Lung (tissue), 11 donors: ENCODE measurements at regions not wholly inside any gene's neighbourhood (a gene's known extent, or its start where the extent isn't known, plus 50 kb on each side); places are given as distances from the start of the nearest gene placed in this dataset.

ENCODE experiments used
- ATAC-seq: fragments of 200-7000 bp; cut with Tn5 transposase; one replicate; pipeline ENCODE4 v1.9.1; 2020; ENCODE audit warnings: moderate number of reproducible peaks; ENCODE audit not compliant: insufficient read depth, low FRiP score
- DNase-seq, 3 donors: peaks; one replicate each; pipeline ENCODE4 v3.0.0-alpha.2; 2013 to 2017
- H3K27ac ChIP-seq, 2 donors: one replicate each; pipeline ENCODE4 v1.5.1; 2013; ENCODE audit warnings: mild to moderate bottlenecking in 2 of 2, moderate library complexity in 2 of 2, control low read depth in 1 of 2, inconsistent platforms in 1 of 2, low read depth in 1 of 2, low read length in 1 of 2
- H3K27me3 ChIP-seq, 3 donors: one replicate each; pipeline ENCODE4 v1.5.1; 2013; ENCODE audit warnings: low read length in 2 of 3; ENCODE audit not compliant: control insufficient read depth in 3 of 3, insufficient read depth in 3 of 3
- H3K36me3 ChIP-seq, 4 donors: one replicate each; pipeline ENCODE4 v1.5.1; 2013; ENCODE audit warnings: low read length in 4 of 4, mild to moderate bottlenecking in 1 of 4, moderate library complexity in 1 of 4; ENCODE audit not compliant: control insufficient read depth in 4 of 4, insufficient read depth in 4 of 4
- H3K4me1 ChIP-seq, 5 donors: one replicate each; pipeline ENCODE4 v1.5.1; 2013; ENCODE audit warnings: low read length in 5 of 5, mild to moderate bottlenecking in 2 of 5, moderate library complexity in 1 of 5; ENCODE audit not compliant: control insufficient read depth in 5 of 5, insufficient read depth in 5 of 5
- H3K4me3 ChIP-seq: one replicate; pipeline ENCODE4 v1.5.1; 2013; ENCODE audit warnings: mild to moderate bottlenecking, control low read depth, moderate library complexity
- H3K9ac ChIP-seq, 2 donors: one replicate each; pipeline ENCODE4 v1.5.1; 2013; ENCODE audit warnings: low read length in 2 of 2, control low read depth in 1 of 2; ENCODE audit not compliant: insufficient read depth in 1 of 2
- H3K9me3 ChIP-seq, 4 donors: one replicate each; pipeline ENCODE4 v1.5.1; 2013; ENCODE audit warnings: low read length in 3 of 4, mild to moderate bottlenecking in 1 of 4, moderate library complexity in 1 of 4; ENCODE audit not compliant: control insufficient read depth in 4 of 4, insufficient read depth in 3 of 4
- CTCF ChIP-seq: IDR thresholded peaks from 2 replicates; pipeline ENCODE4 v1.5.1; 2012; ENCODE audit warnings: mild to moderate bottlenecking; ENCODE audit errors: control extremely low read depth, extremely low read depth
- WGBS, 2 donors: extraction: QIAGEN DNeasy Blood & Tissue Kit; methylation state at CpG; one replicate each; pipeline ENCODE4 v1.1.7; 2013; 5-methylcytosine and 5-hydroxymethylcytosine counted together
- donor health status: control.
- donor health status: control.
- donor health status: Bipolar disorder and iron deficiency.
- donor health status: healthy.
- donor health status: DM: yes; HTN: yes; CAD: no.

GRCh38 chr6:1229301-1229700, 82.6 kb upstream of the FOXQ1 start:
- Histone ChIP-seq H3K27me3 (no peaks in the 10 kb centered on the region), H3K4me3 (no peak overlapping the region), H3K36me3 (no peaks in the 10 kb centered on the region), H3K9me3 (no peaks in the 10 kb centered on the region), H3K4me1 (peaks cover 0 to 12% (median 0%) of the 10 kb centered on the region in 5 donors), H3K27ac (no peak overlapping the region), H3K9ac (no peak overlapping the region)
- ATAC-seq (no peak), DNase-seq (no peak)
- WGBS, 2 donors: 93 to 95% methylated on average over 7 of the region's 7 CpGs
- no peak for TF ChIP-seq CTCF

GRCh38 chr6:1228754-1229191, 83.1 kb upstream of the FOXQ1 start:
- no peak for TF ChIP-seq CTCF
- Histone ChIP-seq H3K36me3 (no peaks in the 10 kb centered on the region), H3K27me3 (no peaks in the 10 kb centered on the region), H3K4me3 (no peak overlapping the region), H3K27ac (no peak overlapping the region), H3K9ac (no peak overlapping the region), H3K4me1 (peaks cover 0 to 12% (median 0%) of the 10 kb centered on the region in 5 donors), H3K9me3 (no peaks in the 10 kb centered on the region)
- ATAC-seq: no peak
- DNase-seq: no peak
- WGBS, 2 donors: 77 to 78% methylated on average over 9 of the region's 9 CpGs

GRCh38 chr6:1227935-1228753, 83.8 kb upstream of the FOXQ1 start:
- no peak for ATAC-seq
- Histone ChIP-seq H3K27me3 (no peaks in the 10 kb centered on the region), H3K27ac (no peak overlapping the region), H3K9me3 (no peaks in the 10 kb centered on the region), H3K9ac (no peak overlapping the region), H3K4me1 (peaks cover 0 to 17% (median 0%) of the 10 kb centered on the region in 5 donors), H3K36me3 (no peaks in the 10 kb centered on the region), H3K4me3 (no peak overlapping the region)
- no peak for TF ChIP-seq CTCF
- DNase-seq: no peak
- WGBS, 2 donors: 79 to 85% methylated on average over 16 of the region's 16 CpGs
